ENCODE measurements at regions not wholly inside any gene's neighbourhood (a gene's known extent, or its start where the extent isn't known, plus 50 kb on each side); places are given as distances from the start of the nearest gene placed in this dataset.
"Not testable (repeated sequence)": the region's sequence is repeated elsewhere in the genome, so short reads cannot be mapped to it uniquely, and the experiment has no call there.

GRCh38 chr2:238600506-238601432, 174.0 kb downstream of the ASB1 start:
- no peak for DNase-seq

DNA sequence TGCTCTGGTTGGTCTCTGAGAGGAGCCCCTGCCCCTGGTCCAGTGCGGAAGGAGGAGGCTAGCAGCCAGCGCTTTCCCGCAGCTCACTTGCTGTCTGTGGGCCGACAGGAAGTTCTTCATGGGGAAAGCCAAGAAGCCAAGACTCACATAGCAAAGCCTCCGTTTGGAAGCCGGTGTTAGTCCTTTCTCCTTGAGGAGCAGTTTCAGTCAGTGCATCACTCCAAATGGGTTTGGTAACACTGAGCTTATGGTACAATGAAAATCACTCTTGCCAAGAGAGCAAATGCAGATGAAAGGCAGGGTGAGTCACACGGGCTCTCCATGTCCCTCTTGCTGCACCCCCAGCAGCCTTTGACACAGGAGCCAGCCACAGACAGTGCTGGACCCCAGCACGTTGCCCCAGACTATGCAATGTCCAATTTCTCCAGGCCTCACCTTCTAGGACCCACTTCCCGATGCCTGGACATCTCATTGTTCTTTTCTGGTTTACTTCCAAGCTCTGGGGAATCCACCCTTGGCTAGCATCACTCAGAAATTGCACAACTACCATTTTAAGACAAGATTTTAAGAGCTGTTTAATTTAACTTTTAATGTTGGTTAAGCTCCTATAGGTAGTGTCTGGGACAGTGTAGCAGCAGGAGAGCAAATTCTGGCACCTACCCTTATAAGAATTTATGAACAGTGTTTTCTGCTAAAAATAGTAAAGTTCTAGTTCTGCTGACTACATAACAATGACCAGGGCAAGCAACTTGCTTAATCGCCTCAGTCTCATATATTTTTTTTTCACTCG, 174.9 kb downstream of the ASB1 start:
- no peak for DNase-seq

- no peak for DNase-seq
These were observed 175.7 kb downstream of the ASB1 start for GRCh38 chr2:238602223-238602960.

DNA sequence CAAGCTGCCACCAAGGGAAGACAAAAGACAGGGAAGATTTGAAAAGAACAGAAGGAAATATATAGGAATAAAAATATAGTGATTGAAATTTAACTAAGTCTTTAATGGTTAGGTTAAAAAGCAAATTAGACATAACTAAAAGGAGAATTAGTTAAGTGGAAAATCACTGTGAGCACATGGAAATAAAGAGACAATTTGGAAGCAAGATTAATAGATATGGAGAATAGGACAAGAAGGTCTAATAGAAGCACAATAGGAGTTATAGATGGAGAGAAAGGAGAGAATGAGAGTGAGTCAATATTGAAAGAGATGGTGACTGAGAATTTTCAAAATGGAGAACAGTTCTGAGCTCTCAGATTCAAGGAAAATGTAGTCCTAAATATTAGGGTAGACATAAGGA, 176.9 kb downstream of the ASB1 start:
- DNase-seq: no peak

DNA sequence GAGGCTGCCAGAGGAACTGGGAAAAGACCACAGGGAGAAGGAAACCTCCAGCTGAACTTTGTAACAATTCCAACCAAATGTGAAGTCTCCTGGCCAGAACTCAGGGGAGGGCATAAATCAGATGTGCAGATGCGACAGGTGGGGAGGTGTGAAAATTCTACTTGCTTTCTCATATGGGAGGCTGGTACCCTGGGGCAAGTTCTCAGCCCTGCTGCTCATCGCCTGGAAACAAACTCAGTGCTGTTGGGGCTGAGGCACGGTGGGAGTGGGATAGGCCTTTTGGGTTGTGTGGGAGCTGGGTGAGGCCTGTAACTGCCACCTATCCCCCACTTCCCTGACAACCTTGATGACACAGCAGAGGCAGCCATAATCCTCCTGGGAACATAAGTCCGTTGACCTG, 179.6 kb downstream of the ASB1 start:
- DNase-seq: no peak

- no peak for DNase-seq
These were observed 186.9 kb downstream of the ASB1 start for GRCh38 chr2:238613610-238614009.

DNA sequence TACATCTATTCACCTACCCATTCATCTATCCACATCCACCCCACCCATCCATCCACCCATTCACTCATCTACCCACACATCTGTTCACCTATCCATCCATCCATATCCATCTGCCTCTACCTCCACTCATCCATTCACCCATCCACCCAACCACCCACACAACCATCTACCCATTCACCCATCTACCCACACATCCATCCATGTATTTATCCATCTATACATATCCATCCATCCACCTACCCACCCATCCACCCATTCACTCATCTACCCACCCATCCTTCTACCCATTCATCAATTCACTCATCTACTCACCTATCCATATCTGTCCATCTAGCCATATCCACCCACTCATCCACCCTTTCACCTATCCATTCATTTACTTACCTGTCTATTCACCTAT, 187.6 kb downstream of the ASB1 start:
- DNase-seq: no peak

GRCh38 chr2:238615187-238615586, 188.5 kb downstream of the ASB1 start:
- no peak for DNase-seq

DNA sequence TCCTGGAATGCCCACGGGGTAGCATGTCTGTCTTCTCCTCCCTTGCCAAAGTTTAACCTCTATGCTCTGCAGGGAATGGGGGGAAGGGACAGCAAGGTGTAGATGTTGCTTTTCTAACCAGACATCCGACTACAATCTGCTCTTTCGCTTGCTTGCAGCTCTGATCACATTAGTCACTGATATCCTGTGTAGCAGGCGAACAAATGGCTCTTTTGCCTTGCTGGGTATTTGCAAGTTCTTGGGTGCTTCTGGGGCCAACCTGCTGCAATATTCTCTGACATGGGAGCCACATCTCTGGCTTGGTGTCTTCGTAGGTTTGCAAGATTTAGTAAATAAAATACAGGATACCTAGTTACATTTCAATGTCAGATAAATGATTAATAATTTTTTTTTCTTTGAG, 190.0 kb downstream of the ASB1 start:
- DNase-seq: no peak

GRCh38 chr2:238618494-238619283, 192.0 kb downstream of the ASB1 start:
- DNase-seq: not testable (repeated sequence)

DNA sequence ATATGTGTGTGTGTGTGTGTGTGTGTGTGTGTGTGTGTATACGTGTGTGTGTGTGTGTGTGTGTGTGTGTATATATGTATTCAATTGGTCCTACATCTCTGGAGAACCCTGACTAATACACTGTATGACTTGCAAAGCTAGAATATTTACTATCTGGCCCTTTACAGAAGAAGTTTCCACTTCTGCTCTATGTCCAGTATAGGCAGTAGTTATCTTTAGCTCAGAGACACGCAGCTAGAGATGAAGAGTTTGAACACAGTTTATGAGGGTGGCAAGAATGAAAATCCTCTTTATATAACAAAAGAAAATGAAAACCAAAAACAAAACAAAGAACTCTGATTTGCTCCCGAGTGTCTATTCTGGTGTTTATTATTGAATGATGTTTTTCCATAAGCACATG, 201.2 kb downstream of the ASB1 start:
- no peak for DNase-seq

DNA sequence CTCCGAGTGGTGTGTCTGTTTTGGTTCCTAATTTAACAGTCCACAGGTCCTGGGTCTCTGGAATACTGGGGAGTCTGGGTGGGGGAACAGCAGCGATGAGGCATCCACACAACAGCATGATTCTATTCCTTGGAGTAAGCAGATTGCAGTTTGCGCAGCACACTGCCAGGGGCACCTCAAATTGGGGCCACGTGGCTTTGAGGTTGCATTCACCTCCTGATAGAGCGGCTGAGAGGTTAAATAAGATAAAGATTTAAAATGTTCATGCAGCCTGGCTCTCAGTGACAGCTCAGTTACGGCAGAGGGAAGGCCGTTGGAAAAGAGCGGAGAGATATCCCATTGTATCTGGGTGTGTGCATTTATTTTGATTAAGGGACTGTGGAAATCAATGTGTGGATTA, 202.3 kb downstream of the ASB1 start:
- DNase-seq: no peak

DNA sequence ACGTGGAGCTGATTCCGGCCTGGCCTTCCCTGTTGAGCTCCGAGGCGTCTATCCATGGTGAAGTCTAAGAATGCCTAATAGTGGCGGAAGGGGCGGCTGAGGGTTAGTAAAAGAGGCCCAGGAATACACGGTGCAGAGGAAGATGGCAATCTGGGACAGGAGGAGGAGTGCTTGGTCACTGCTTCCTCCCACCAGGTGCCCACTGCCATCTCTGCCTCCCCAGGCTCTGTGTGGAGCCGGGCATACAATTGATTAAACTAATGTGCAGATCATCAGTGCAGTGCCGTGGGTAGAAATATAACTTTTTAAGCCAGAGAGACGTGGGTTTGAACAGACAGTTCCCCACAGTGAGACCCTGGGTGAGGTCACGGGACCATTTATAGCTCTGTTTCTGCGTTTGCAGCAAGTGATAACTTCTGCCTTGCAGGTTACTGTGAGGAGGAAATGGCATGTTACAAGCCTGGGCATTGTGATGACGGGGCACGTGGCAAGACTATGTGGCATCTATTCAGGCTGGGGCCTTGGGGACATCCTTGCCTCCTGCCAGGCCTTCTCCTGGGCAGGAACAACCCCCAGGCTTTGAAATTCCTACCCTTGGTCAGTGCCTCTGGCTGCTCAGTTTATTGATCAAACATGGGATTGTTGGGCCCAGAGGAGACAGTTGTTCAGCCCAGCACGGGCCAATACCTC, 204.9 kb downstream of the ASB1 start:
- DNase-seq: no peak

DNA sequence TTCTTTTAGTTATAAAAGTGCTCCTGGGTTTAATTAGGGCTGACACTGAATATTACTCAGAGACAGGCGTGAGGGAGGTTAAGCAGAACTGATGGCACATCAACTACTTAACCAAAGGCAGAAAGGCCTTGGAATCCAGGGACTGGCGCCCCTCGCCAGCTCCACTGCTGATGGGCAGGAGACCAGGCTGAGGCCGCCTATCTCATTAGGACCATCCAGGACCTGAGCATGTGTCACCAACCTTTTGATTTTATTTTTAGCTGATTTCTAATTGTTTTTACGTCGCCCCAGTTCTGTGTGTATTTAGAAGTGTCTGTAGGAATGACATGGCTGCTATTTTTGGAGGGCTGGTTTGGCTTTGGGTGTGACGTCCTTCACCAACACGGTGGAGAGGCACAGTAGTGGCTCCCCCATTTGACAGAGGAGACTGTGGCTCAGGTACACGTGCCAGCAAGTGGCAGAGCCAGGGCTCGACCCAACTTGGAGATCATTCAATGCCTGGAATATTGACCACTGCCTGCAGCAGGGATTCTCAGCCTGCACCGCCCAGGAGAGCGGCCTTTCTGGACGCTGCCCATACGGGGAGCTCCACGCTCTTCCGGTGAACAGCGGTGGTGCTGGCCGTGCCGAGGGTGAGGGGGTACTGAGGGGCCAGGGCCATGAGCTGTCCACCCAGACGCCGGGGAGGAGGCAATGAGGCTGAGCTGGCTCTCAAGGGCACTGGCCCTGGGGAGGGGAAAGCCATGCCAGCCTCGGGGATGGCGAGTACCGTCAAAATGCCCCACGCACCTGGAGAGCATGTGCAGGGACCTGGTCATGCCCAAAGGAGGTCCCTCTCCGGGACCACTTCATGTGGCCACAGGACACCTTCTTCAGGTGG, 205.7 kb downstream of the ASB1 start:
- DNase-seq: no peak

GRCh38 chr2:238633426-238634328, 206.9 kb downstream of the ASB1 start:
- DNase-seq: no peak

DNA sequence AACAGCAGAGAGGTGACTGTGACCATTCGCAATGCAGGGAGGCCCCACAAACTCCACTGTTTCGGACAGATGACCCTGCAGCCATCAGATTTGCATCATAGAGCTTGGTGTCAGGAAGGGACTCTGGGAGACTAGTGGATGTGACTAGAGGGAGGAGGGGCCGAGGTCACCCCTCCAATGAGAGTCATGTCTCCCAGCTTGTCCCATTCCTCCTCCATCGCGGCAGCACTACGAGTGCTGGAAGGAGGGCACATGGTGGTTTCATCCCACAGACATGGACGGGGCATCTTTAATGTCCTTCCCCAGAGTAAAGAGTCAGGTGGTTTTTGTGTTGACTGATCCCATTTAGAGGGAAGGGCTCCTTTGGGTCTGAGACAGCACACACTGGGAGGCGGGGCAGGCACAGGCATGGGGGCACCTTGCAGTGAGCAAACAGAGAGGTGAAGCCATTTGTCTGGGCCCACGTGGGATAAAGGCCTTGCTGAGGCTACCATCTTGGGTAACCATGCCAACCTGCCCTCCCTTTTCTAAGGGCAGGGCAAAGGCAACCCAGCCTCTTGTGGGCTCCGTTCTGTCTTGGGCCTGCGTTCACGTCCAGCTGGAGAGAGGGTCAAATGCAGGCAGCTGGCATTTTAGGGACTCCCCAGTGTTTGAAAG, 208.1 kb downstream of the ASB1 start:
- no peak for DNase-seq

- DNase-seq: no peak
These were observed 208.9 kb downstream of the ASB1 start for GRCh38 chr2:238635647-238636051.

- DNase-seq: no peak
These were observed 209.7 kb downstream of the ASB1 start for GRCh38 chr2:238636269-238637073.

All from activated CD4-positive, alpha-beta T cell treated with anti-CD3 and anti-CD28 coated beads, Interleukin-2, amount 50 U/mL, for 1 hour (primary cell).